Femur (tissue), 1 donor: ENCODE measurements at regions not wholly inside any gene's neighbourhood (a gene's known extent, or its start where the extent isn't known, plus 50 kb on each side); places are given as distances from the start of the nearest gene placed in this dataset.
"Not testable (repeated sequence)": the region's sequence is repeated elsewhere in the genome, so short reads cannot be mapped to it uniquely, and the experiment has no call there.

Source experiments
- DNase-seq: peaks from one replicate; pipeline ENCODE4 v3.0.0-alpha.2; 2017

DNA sequence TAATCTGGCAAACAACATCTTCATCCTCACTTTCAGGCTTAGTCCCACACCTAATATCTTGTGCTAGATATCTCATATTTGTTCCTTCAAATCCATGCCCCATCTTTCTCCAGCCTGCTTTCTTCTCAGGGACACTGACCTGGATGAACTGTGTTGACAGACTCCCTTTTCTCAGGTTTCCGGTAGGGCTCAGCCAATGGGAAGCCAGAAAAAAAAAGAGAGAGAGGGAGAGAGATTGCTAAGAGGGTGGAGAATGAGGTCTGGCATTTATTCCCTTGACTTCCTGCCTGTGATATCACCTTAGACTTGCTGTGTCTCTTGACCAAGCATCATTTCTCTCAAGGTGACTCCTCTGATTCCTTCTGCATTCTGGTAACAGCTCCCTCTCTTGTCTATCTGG lies 145.6 kb upstream of the ABI3BP start:
- DNase-seq = no peak

DNA sequence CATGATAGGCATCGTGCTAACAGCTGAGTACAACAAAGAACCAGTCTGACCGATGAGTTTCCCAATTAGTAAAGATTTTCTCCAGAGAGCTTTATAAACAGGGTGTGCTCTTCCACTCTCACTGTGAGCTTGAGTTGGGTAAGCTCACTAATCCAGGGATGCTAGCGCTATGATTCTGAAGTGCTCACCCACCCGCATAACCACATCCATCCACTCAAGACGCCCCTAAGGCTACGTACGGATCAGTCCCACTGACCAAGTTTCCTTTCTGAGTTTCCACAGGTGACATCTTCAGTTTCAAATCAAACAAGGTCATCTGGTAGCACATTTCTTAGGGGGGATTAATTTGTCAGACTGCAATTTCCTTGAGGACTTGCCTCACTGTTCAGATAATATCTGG lies 141.1 kb upstream of the ABI3BP start:
- no peak for DNase-seq

DNA sequence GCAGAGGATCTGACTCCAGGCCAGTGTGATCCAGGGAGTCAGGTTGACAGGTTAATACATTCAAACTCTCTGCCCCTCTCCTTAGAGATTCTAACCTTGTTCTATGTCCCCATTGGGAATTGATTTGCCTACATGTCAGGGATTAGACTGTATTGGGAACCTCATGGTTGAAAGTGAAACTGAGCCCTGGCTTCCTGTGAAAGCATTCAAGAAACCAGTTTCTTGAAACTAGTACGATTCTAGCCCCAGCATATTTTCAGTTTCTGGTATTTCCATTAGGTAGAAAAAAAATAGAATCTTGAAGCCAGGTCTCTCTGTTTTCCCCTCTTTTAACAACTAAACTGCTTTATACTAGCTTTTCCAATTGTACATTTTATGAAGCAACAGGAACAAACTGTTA lies 140.4 kb upstream of the ABI3BP start:
- DNase-seq = no peak

DNA sequence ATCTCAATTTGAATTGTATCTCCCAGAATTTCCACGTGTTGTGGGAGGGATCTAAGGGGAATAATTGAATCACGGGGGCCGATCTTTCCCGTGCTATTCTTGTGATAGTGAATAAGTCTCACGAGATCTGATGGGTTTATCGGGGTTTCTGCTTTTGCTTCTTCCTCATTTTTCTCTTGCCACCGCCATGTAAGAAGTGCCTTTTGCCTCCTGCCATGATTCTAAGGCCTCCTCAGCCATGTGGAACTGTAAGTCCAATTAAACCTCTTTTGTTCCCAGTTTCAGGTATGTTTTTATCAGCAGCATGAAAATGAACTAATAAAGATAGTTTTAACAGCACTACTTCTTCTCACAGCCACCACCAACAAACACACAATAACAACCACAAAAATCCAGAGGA lies 140.0 kb upstream of the ABI3BP start:
- DNase-seq = not testable (repeated sequence)

DNA sequence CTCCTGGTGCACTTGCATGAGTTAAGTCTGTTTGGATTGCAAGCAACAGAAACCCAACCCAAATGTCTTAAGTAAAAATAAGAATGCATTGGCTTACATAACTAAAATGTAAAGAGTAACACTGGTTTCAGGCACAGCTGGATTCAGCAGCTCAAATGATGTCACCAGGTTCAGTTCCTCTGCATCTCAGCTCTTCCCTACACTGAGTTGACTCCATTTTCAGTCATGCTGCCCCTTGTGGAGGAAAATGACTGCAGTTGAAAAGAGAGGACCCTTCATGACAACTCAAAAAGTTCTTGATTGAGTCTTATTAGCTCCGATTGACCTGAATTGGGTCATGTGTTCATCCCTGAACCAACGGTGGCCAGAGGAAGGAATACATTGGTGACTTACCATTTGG lies 138.5 kb upstream of the ABI3BP start:
- no peak for DNase-seq

DNA sequence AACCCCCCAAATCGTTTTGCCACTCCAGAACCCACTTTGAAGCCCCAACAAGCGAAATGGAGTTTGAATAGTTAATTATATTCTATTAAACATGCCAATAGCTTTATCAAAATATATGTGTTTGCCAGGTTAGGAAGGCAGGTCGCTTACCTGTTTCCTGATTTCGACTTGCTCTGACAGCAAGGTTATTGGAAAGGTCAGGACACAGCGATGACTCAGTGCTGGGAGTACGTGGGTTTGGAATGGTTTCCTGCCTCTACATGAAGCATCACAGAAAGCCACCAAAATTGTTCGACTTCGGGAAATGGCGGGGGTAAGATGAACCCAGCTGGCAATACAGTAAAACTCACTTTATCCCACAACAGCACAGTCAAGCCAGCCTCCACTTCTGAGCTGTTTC lies 135.6 kb upstream of the ABI3BP start:
- no peak for DNase-seq

DNA sequence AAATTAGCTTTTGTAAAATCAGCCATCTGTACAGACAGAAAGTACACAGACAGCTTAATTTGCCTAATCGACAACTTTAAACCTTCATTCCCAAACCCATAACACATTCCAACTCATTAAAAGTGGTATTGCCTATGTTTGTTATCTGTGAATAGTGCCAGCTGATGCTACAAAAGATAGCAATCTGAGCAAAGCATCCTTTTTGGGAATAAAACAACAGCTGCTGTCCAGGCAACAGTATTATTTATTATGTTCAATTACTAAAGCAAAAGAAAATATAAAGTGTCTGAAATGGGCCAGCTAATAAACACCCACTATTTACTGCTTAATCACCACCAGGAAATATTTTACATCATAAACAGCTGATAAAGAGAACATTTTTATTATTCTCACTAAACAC lies 134.8 kb upstream of the ABI3BP start:
- no peak for DNase-seq

DNA sequence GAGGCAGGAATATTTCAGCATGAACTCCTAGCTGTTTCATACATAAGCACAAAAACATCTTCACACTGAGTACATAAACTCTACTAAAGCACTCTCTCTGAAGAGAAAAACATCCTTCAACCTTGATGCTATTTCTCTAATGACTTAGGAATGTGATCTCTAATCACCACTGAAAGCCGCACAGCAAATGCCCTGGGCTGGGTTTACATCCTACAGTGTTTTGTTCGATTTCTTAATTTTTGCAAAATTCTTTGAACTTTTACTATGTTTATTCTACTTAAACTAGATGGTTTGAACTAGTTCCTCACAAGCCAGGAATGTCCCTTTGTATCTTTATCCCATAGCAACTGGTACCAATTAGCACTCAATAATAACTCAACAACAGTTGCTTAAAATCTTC lies 130.9 kb upstream of the ABI3BP start:
- no peak for DNase-seq

DNA sequence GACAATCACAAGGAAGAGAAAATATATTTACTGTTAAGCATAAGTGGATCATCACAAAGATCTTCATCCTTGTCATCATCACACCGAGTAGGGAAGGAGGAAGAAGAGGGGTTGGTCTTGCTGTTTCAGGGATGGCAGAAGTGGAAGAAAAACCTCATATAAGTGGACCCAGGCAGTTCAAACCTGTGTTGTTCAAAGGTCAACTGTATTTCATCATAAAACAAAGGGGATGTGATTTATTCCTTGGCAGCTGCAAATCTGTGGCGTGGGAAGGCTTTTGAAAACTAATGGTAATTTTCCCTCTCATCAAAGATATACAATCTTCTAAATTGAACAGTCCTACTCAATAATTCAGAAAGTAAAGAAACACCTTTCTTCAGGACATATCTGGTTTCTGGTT lies 129.9 kb upstream of the ABI3BP start:
- DNase-seq = no peak

DNA sequence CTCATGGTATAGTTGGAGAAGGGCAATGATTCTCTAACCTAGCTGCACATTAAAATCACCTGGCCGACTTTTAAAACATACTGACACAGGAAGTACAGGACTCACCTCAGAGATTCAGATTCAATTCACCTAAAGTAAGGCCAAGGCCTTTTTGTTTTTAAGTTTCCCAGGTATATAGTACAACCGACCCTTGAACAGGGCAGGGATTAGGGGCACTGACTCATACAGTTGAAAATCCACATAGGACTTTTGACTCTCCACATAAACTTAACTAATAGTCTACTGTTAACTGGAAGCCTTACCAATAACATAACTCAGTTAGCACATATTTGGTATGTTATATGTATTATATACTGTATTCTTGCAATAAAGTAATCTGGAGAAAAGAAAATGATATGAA lies 129.5 kb upstream of the ABI3BP start:
- DNase-seq = no peak

DNA sequence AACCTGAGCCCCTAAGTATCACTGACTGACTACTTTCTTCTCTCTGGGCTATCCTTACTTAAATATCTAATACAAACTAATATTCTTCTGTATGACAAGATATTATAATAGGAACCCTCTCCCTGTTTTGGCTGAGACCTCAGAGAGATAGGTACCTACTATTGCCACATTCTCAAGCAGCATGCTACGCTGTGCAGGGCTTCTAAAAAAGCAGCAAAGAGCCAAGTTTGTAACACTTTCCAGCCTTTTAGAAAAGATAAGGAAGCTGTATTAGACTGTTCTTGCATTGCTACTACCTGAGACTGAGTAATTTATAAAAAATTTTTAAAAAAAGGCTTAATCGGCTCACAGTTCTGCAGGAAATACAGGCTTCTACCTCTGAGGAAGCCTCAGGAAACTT lies 126.8 kb upstream of the ABI3BP start:
- DNase-seq = no peak

DNA sequence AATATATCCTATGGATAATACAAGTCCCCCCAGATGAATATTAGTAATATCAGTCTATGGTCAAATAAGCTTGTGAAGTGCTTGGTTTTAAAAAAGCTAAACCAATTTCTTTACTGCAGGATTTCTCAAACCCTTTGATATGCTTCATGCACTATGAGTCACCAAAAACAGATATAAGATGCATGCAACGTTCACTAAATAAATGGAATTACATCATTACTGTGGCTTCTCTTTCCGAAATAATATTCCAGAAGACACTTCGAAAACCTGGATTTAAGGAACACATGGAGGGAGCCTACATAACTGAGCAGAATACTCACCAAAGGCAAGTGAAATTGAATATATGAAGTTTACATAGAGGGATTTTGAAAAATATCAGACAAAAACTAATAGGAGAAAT lies 126.3 kb upstream of the ABI3BP start:
- no peak for DNase-seq

DNA sequence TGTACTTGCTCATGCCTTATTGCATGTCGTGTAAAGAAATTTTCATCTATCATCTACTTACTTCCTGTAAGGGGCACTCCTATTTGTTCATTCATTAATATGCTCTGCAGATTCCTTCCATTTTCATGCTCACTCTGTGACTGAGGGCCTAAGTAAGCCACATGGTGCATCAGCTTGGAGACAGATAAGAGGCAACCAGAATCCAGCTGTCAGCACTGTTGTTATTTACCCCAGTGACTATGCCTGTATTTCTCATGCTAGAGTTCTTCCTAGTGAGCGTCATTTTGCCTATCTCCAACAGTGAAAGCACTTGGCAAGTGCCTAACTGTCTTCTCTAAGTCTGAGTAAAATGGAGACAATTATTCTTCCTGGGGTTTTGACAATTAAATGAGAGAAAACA lies 124.8 kb upstream of the ABI3BP start:
- DNase-seq = no peak

DNA sequence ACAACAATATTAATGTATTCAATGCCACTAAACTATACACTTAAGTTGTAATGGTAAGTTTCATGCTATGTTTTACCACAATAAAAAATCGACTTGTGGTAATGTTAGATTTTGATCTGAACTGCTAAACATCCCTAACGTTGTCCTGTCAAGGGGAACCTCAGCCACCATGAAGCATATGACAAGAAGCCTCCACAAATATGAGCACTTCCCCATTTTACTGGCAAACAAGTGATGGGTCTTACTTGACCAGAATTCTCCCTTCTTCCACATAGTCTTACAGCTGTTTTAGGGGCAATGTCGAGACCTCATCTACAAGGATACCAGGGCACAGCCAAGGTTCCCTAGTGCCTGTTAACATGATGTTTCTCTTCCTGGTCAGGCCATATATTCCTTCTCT lies 124.2 kb upstream of the ABI3BP start:
- no peak for DNase-seq

DNA sequence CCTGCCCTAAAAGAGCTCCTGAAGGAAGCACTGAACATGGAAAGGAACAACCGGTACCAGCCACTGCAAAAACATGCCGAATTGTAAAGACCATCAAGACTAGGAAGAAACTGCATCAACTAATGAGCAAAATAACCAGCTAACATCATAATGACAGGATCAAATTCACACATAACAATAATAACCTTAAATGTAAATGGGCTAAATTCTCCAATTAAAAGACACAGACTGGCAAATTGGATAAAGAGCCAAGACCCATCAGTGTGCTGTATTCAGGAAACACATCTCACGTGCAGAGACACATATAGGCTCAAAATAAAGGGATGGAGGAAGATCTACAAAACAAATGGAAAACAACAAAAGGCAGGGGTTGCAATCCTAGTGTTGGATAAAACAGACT lies 117.1 kb upstream of the ABI3BP start:
- not testable (repeated sequence) for DNase-seq

DNA sequence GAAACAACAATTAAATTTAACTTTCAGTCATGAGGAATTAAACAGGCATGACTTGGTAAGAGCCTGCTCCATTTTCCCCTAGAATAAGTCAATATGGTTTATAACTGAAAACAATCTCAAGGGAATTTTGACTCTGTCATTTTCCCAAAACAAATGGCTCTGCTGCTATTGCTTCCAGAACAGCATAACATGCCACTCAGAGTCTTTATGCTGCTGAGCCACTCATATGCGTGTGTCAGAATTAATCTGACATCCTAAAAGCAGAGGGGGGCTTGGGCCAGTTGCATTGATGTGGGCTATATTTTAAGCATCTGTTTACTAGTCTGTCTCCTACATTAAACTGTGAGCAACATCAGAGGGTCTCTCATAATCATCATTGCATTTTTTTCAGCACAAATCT lies 111.1 kb upstream of the ABI3BP start:
- DNase-seq = no peak

DNA sequence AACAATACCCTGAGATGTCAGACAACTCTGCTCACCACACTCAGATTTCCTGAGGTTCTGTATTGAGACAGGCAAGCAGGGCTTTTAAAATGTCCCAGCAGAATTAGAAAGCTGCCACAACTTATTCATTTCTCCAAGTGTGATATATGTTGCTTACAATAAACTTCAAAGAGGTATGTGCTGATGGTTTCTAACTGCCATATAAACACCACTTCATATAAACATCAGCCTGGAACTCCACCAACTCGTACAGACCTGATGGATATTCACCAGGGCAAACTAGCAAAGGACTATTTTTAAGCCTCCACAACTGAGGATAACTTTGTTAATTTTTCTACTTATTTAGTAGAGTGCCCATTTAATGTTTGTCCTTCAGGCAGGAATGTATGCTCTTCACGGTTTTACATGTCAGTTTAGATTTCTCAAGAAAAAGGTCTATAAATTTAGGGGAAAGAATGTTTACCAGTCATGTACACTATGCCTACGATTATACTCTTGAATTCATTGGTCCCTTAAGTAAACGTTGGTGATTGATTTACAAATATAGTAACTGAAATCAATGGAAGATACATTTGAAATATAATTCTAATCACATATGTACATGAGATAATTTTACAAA lies 109.6 kb upstream of the ABI3BP start:
- no peak for DNase-seq

DNA sequence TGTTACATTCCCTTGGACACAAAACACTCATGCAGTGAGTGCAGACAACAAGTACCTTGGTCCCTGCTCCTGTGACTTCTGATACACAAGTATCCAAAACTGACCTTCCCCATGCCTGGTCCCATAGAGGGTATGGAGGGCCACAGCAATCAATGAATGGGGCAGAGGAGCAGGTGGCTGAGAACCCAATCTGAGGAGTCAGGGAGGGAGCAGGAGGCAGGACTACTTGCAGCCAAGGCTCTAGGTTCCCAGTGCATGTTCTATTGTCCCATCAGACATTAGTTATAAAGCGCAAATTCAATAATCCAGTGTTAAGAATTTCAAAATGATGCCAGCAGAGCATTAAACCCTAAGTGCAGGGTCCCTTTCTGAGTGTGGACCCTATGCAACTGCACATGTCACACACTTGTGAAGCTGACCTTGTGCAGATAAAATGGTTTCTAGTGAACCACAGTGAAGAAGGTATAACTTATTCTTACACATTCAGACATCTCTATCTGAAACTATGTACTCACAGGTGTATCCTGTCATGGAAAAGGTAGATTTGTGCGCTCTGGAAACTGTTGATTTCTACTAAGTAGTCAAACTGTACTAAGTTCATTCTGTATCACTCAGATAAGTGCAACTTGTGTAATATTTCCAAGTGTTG lies 107.3 kb upstream of the ABI3BP start:
- DNase-seq = no peak

DNA sequence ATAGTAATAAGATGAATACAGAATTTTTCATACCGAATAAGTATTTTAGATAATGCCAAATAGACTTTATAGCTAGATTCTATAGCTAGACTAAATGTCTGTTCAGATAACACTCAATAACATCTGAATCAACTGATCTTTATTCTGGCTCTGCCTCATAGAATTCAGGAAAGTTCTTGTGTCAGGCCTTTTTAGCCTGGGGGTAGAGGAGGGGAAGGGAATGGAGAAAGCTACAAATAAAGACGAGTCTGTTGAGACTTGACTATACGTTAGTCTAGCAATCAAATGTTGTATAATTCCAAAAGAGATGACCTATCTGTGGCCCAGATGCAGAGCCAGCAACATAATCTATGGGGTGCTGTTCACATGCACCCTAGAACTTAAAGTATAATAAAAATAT lies 106.6 kb upstream of the ABI3BP start:
- DNase-seq = no peak

DNA sequence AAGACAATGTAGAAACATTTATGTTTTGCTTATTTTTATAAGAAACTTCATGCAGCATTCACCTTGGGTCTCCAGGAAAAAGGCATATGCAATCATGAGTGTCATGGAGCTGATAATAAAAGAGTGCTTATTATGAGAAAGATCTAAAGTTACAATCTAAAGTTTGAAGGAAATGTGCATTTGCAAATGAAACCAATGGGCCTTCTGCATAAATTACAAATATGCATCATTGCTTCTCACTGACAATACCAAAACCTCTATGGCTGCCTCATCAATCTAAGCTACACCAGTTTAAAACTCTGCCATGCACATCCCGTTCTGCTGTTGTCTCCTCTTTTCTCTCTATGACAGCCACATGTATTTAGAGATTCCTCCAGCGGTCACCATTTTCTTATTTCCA lies 103.2 kb upstream of the ABI3BP start:
- no peak for DNase-seq

DNA sequence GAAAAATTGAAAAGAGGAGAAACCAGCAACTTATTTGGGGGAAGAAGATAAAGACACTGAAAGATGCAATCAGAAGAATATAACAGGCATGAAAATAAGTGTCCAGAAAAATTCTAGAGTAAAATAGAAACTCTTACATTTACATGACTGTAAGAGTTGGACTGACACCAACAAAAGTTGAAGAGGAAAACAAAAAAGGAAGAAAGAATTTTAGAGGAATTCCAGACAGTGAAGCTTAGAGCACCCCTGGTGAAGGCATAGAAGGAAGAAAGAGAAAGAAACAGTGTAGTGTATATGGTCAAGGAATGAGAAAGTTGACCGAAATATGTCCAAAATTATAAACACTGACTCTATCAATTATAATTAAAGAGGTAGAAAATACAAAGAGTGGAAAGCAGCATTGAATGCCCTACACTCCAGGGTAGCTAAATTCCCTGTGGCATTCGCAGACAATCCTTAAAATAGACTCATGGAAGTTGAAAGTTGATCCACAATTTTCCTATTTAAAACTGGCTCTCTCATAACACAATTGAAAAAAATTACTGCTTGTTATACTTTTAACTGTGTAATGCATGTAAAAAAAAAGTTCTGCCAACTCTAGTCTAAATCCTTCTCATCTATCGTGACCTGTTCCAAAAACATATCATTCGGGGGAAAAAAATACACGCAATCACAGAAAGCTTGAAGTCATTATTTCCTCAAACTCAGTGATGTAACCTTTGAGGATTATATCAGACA lies 102.6 kb upstream of the ABI3BP start:
- no peak for DNase-seq

DNA sequence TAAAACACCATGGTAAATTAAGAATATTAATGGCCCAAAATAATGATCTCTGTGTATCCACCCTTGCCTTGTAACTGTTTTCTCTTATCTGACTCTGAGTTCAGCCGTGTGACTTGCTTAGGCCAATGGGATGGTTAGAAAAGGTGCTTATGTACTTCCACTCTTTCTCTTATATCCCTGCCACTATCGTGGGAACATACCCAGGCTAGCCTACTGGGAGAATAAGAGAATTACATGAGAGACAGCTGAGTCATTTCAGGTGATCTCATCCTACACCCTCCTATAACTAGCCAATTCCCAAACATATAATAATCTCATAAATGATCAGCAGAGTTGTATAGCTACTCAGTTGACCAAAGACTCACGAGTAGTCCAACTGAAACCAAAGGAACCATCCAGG lies 98.3 kb upstream of the ABI3BP start:
- no peak for DNase-seq

DNA sequence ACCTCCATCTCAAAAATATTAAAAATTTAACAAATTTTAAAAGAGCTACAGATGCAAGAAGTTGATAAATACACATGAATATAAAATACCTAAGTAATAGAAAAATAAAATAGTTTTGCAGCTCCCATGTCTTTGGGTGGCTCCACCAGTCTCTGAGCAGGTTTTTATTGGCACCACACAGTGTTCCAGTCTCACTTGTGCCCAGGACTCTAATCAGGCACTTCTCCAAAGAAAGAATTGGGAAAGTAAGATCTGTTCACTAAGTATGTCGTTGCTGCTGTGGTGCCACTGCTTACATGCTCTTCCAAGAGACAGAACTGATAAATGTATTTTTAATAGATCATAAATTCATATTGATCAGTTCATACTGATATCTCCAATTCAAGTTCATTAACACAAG lies 92.5 kb upstream of the ABI3BP start:
- DNase-seq = no peak

DNA sequence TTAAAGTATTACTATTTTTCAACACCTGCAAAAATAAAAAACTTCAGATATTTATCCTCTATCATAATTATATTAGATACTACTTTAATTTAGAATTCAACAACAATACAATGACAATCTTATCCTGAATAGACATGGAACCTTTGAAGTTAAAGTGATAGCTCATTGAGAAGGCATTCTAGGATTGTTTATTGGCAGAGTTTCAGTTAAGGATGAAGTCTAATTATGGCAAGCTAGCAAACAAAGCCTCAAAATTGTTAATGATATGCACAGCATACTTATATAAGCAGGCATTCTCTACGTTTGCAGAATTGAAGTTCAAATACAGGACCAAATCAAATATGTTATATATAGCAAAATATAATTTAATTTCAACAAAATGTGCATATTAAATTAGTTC lies 91.2 kb upstream of the ABI3BP start:
- no peak for DNase-seq

DNA sequence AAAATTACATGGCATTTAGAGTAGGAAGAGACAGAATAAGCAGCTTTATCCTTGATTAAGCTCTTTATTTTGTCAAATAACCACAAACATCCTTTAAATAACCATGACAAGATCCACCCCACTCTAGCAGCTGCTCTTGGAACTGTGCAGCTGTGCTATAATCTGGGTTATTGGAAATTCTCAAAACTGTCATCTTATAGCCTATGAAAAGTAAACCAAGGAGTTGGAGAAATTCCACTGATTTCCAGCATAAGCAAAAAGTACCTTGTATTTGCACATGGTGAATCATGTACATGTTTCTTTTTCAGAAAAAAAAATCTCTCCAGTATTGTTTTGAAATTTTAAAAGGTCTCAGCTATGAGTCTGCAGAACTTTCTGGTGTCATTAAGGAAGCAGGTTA lies 88.8 kb upstream of the ABI3BP start:
- DNase-seq = no peak
